Tibial nerve (tissue), 4 donors: ENCODE measurements at regions not wholly inside any gene's neighbourhood (a gene's known extent, or its start where the extent isn't known, plus 50 kb on each side); places are given as distances from the start of the nearest gene placed in this dataset.

ENCODE experiments used
- DNase-seq, 2 donors: peaks; one replicate each; pipeline ENCODE4 v3.0.0-alpha.2; 2019; ENCODE audit warnings: low spot score in 2 of 2
- H3K27ac ChIP-seq, 4 donors: fragments of 200-600 bp; sonication (generic) in 3 of 4; one replicate each; pipeline ENCODE4 v1.5.1; 2017 to 2019; ENCODE audit warnings: mild to moderate bottlenecking in 1 of 4
- H3K27me3 ChIP-seq, 2 donors: fragments of 200-600 bp; sonication (generic) in 1 of 2; one replicate each; pipeline versions ENCODE4 v1.5.1 to v1.6.0; 2017 to 2019
- H3K36me3 ChIP-seq, 3 donors: fragments of 200-600 bp; sonication (generic); one replicate each; pipeline ENCODE4 v1.5.1; 2018 to 2019
- H3K4me1 ChIP-seq, 4 donors: fragments of 200-600 bp; sonication (generic) in 3 of 4; one replicate each; pipeline ENCODE4 v1.5.1; 2017 to 2019
- H3K4me3 ChIP-seq, 4 donors: fragments of 200-600 bp; sonication (generic) in 3 of 4; one replicate each; pipeline ENCODE4 v1.5.1; 2017 to 2019; ENCODE audit warnings: mild to moderate bottlenecking in 1 of 4, moderate library complexity in 1 of 4
- H3K9me3 ChIP-seq, 4 donors: fragments of 200-600 bp; sonication (generic) in 3 of 4; one replicate each; pipeline ENCODE4 v1.5.1; 2017 to 2019
- EP300 ChIP-seq, 2 donors: sonication (generic); formaldehyde crosslinking; IDR thresholded peaks; one replicate each; pipeline ENCODE4 v1.6.1; 2017; ENCODE audit warnings: antibody characterized with exemption in 2 of 2, mild to moderate bottlenecking in 1 of 2
- POLR2A ChIP-seq, 2 donors: fragments of 450-650 bp; IDR thresholded peaks; one replicate each; pipeline ENCODE4 v1.6.1; 2017; ENCODE audit warnings: antibody characterized with exemption in 2 of 2, mild to moderate bottlenecking in 2 of 2, moderate library complexity in 2 of 2
- WGBS, 2 donors: methylation state at CpG; one replicate each; pipeline ENCODE4 v1.1.5; 2018; 5-methylcytosine and 5-hydroxymethylcytosine counted together
- TF ChIP-seq, protein P1 (sequence below), 5 experiments: fragments of 200-600 bp in 3 of 5; fragments of 450-650 bp in 2 of 5; sonication (generic) in 3 of 5; IDR thresholded peaks; one replicate each; pipeline ENCODE4 v1.5.1; 2016 to 2019; ENCODE audit warnings: antibody characterized with exemption in 5 of 5, mild to moderate bottlenecking in 3 of 5, moderate library complexity in 2 of 5

DNA sequence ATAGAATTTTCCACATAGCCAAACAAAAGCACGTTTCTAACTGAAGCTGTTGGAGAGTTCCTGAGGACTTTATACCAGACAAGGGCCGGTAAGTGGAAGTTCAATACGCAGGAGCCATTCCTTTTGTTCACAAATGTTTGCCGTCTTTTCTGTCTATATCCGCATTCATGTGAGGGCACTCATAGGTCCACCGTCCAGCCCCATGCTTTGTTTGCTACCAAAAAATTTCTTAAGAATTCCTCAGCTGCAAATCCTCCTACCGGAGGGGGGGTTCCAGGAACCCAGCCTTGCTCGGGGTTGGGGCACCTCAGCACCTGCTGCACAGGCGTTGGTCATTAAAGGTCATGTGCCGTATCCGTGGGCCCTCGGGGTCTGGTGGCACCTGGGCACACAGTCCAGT is 276.8 kb downstream of the SEC14L1 start:
- Histone ChIP-seq H3K27me3 (no peaks in the 10 kb centered on the region), H3K36me3 (peaks cover 0 to 12% (median 0%) of the 10 kb centered on the region in 3 donors), H3K9me3 (peaks cover 0 to 8% (median 2%) of the 10 kb centered on the region in 4 donors), H3K4me3 (no peak overlapping the region), H3K27ac (no peak overlapping the region), H3K4me1 (peaks cover 0 to 55% (median 31%) of the 10 kb centered on the region in 4 donors)
- DNase-seq: no peak
- WGBS, 2 donors: 68 to 73% methylated on average over 12 of the region's 12 CpGs
- TF ChIP-seq, protein P1, sequence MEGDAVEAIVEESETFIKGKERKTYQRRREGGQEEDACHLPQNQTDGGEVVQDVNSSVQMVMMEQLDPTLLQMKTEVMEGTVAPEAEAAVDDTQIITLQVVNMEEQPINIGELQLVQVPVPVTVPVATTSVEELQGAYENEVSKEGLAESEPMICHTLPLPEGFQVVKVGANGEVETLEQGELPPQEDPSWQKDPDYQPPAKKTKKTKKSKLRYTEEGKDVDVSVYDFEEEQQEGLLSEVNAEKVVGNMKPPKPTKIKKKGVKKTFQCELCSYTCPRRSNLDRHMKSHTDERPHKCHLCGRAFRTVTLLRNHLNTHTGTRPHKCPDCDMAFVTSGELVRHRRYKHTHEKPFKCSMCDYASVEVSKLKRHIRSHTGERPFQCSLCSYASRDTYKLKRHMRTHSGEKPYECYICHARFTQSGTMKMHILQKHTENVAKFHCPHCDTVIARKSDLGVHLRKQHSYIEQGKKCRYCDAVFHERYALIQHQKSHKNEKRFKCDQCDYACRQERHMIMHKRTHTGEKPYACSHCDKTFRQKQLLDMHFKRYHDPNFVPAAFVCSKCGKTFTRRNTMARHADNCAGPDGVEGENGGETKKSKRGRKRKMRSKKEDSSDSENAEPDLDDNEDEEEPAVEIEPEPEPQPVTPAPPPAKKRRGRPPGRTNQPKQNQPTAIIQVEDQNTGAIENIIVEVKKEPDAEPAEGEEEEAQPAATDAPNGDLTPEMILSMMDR (IDR thresholded peaks at IDR 0.05): no peak
- TF ChIP-seq POLR2A (IDR thresholded peaks at IDR 0.05) (no peak), EP300 (IDR thresholded peaks at IDR 0.05) (no peak)

DNA sequence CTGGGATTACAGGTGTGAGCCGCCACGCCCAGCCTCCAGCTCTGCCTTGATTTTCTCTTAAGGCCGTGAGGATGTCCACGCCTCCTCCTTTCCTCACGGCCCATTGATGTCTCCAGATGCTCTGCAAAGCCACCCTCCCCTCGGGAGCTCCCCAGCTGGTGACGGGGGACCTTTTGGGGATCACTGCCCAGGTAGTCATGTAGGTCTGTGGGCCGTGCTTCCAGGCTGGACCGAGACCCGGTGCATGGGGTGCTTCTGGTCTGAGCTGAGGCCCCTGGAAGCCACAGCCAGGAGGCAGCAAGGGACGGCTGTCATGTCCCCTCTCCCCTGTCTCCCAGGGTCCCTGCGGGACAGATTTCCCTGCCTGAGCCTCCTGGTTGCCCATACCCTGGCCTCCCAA is 277.8 kb downstream of the SEC14L1 start:
- Histone ChIP-seq H3K27me3 (no peaks in the 10 kb centered on the region), H3K27ac (peak overlapping the region in 1 of 4 donors; percentile 94), H3K4me1 (peaks cover 0 to 65% (median 35%) of the 10 kb centered on the region in 4 donors), H3K36me3 (peaks cover 0 to 11% (median 0%) of the 10 kb centered on the region in 3 donors), H3K4me3 (no peak overlapping the region), H3K9me3 (no peaks in the 10 kb centered on the region)
- TF ChIP-seq, protein P1 (IDR thresholded peaks at IDR 0.05): no peak
- TF ChIP-seq POLR2A (IDR thresholded peaks at IDR 0.05) (no peak), EP300 (IDR thresholded peaks at IDR 0.05) (no peak)
- no peak for DNase-seq
- WGBS, 2 donors: 82% methylated on average over 8 to 9 of the region's 12 CpGs

DNA sequence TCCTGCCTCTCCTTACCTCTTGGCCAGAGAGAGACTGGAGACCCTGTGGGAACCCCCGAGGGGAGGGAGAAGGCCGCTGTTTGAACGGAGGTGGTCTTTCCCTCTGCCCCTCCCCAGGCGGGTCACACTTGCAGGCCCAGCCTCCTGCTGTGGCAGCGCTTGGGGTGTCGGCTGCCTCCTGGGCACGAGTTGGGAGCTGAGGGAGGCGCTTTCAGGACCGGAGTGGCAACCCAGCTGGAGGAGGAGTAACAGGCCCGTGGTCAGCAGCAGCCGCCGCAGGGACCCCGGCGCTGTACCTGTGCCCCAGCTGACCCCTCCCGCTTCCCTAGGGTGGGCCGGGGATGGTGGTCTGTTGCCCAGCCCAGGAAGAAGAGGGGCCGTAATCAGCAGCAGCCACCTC is 278.3 kb downstream of the SEC14L1 start:
- DNase-seq: no peak
- TF ChIP-seq POLR2A (IDR thresholded peaks at IDR 0.05) (no peak), EP300 (IDR thresholded peaks at IDR 0.05) (no peak)
- TF ChIP-seq, protein P1 (IDR thresholded peaks at IDR 0.05): no peak
- Histone ChIP-seq H3K36me3 (peaks cover 0 to 11% (median 0%) of the 10 kb centered on the region in 3 donors), H3K4me1 (peaks cover 0 to 70% (median 40%) of the 10 kb centered on the region in 4 donors), H3K9me3 (no peaks in the 10 kb centered on the region), H3K27me3 (no peaks in the 10 kb centered on the region), H3K27ac (peak overlapping the region in 1 of 4 donors; percentile 94), H3K4me3 (no peak overlapping the region)
- WGBS, 2 donors: 51 to 70% methylated on average over 8 to 17 of the region's 17 CpGs

DNA sequence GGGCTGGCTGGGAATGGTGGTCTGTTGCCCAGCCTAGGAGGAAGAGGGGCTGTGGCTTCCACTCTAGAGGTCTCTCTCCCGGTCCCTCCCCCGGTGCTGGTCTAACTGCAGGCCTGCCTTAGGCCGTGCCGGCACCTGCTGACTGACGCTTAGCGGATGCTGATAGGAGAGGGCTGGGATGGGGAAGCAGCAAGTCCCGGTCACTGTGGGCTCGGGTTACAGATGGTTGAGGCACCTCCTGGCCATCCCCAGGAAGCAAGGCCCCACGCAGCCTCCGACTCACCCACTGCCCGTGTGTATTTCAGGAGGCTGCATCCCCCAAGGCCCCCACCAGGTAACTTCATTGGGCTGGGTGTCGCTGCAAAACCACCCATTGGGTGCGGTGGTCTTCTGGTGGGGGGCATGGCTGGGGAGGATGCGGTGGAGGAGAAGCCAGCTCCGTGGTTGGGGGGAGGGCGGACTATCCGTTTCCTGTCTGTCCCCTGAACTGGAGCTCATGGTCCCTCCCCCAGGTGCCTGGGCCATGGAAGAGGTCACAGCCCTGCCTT is 278.9 kb downstream of the SEC14L1 start:
- Histone ChIP-seq H3K36me3 (peaks cover 0 to 11% (median 0%) of the 10 kb centered on the region in 3 donors), H3K27me3 (no peaks in the 10 kb centered on the region), H3K9me3 (no peaks in the 10 kb centered on the region), H3K27ac (peak overlapping the region in 3 of 4 donors; percentile 74 to 97 (median 94)), H3K4me3 (no peak overlapping the region), H3K4me1 (peaks cover 0 to 75% (median 45%) of the 10 kb centered on the region in 4 donors)
- TF ChIP-seq EP300 (IDR thresholded peaks at IDR 0.05): no peak
- no peak for TF ChIP-seq POLR2A (IDR thresholded peaks at IDR 0.05)
- TF ChIP-seq, protein P1 (IDR thresholded peaks at IDR 0.05): no peak
- WGBS, 2 donors: 74 to 82% methylated on average over 16 to 17 of the region's 17 CpGs
- no peak for DNase-seq

DNA sequence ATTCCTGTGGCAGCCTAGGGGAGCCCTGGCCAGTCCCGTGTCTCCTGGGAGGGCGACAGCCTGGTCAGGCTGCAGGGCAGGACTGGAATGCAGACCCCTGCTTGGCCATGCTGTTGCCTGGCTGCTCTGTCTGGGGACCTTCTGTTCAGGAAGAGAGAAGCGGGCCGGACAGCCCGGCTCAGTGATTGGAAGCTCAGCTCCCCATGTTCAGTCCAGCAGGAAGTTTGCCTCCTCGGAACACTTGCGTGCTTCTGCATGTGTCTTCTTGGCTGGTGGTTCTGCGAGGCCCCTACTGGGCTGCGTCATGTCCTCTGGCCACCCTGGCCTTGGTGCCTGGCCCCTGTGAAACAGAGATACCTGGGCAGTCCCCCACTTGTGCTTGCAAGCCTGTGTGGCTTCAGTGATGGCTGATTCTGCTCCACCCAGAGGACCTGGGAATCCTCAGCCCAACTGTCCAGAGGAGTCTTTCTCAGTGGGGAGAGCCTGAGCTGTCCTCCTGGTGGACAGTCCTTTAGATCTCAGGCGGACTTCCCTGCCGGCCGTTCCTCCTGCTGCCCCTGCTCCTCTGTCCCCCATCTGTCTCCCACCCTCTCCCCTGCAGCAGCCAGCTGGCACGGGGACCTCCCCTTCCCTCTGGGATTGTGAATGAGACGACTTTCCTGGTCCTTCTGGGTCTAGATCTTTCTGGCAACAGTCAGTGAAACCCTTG is 279.5 kb downstream of the SEC14L1 start:
- TF ChIP-seq EP300 (IDR thresholded peaks at IDR 0.05): no peak
- TF ChIP-seq, protein P1 (IDR thresholded peaks at IDR 0.05): peak in 2 of 5 experiments; percentile 29 to 32
- Histone ChIP-seq H3K27ac (peak overlapping the region in 3 of 4 donors; percentile 74 to 97 (median 94)), H3K4me3 (no peak overlapping the region), H3K27me3 (no peaks in the 10 kb centered on the region), H3K4me1 (peaks cover 0 to 81% (median 52%) of the 10 kb centered on the region in 4 donors), H3K9me3 (no peaks in the 10 kb centered on the region), H3K36me3 (peaks cover 0 to 11% (median 0%) of the 10 kb centered on the region in 3 donors)
- DNase-seq: no peak
- 33 to 61% methylated on average over 5 to 14 of the region's 14 CpGs for WGBS, 2 donors
